Vagina (tissue), 2 donors: ENCODE measurements at regions not wholly inside any gene's neighbourhood (a gene's known extent, or its start where the extent isn't known, plus 50 kb on each side); places are given as distances from the start of the nearest gene placed in this dataset.

Experiments used
- CTCF ChIP-seq, 3 experiments: fragments of 450-650 bp in 2 of 3; fragments of 200-600 bp in 1 of 3; sonication (generic) in 1 of 3; IDR thresholded peaks; one replicate each; pipeline ENCODE4 v1.5.1; 2017 to 2019; ENCODE audit warnings: antibody characterized with exemption in 3 of 3, mild to moderate bottlenecking in 2 of 3, moderate library complexity in 2 of 3
- POLR2A ChIP-seq, 2 donors: fragments of 450-650 bp; IDR thresholded peaks; one replicate each; pipeline ENCODE4 v1.6.1; 2017; ENCODE audit warnings: antibody characterized with exemption in 2 of 2, mild to moderate bottlenecking in 2 of 2, moderate library complexity in 2 of 2
- POLR2AphosphoS5 ChIP-seq, 2 donors: sonication (generic); formaldehyde crosslinking; IDR thresholded peaks; one replicate each; pipeline ENCODE4 v1.9.0; 2017; ENCODE audit warnings: antibody characterized with exemption in 2 of 2, mild to moderate bottlenecking in 2 of 2, low read depth in 1 of 2; ENCODE audit not compliant: insufficient read depth in 1 of 2

GRCh38 chr5:58365791-58366190, 94.1 kb downstream of the PLK2 start:
- TF ChIP-seq POLR2A (IDR thresholded peaks at IDR 0.05), result no peak
- TF ChIP-seq CTCF (IDR thresholded peaks at IDR 0.05), result no peak
- no peak for TF ChIP-seq POLR2AphosphoS5 (IDR thresholded peaks at IDR 0.05; ENCODE audit: insufficient read depth in 1 of 2, low read depth in 1 of 2)
